ENCODE measurements at regions not wholly inside any gene's neighbourhood (a gene's known extent, or its start where the extent isn't known, plus 50 kb on each side); places are given as distances from the start of the nearest gene placed in this dataset.

DNA sequence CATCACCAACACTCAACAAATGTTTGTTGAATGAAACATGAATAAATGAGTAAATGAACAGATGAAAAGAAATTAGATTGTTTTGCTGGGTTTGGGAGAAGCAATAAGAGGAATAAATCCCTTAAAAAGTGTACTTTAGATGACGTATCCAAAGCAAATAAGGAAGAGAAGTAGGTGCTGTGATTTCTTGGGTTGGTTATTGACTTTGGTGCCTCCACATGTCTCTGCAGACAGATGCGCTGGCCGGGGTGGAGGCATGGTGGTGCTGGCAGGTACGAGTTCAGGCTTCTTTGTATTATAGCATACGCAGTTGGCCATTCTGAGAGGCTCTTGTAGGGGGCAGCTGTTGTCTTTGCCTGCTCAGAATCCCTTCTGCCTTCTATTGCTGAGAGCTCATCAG, 178.9 kb downstream of the POLR2M start:
- TF ChIP-seq, protein P1, sequence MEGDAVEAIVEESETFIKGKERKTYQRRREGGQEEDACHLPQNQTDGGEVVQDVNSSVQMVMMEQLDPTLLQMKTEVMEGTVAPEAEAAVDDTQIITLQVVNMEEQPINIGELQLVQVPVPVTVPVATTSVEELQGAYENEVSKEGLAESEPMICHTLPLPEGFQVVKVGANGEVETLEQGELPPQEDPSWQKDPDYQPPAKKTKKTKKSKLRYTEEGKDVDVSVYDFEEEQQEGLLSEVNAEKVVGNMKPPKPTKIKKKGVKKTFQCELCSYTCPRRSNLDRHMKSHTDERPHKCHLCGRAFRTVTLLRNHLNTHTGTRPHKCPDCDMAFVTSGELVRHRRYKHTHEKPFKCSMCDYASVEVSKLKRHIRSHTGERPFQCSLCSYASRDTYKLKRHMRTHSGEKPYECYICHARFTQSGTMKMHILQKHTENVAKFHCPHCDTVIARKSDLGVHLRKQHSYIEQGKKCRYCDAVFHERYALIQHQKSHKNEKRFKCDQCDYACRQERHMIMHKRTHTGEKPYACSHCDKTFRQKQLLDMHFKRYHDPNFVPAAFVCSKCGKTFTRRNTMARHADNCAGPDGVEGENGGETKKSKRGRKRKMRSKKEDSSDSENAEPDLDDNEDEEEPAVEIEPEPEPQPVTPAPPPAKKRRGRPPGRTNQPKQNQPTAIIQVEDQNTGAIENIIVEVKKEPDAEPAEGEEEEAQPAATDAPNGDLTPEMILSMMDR (IDR thresholded peaks at IDR 0.05) = no peak
- TF ChIP-seq POLR2A (IDR thresholded peaks at IDR 0.05) = no peak
